Lower lobe of right lung (tissue), 2 donors: ENCODE measurements at regions not wholly inside any gene's neighbourhood (a gene's known extent, or its start where the extent isn't known, plus 50 kb on each side); places are given as distances from the start of the nearest gene placed in this dataset.
"Not testable (repeated sequence)": the region's sequence is repeated elsewhere in the genome, so short reads cannot be mapped to it uniquely, and the experiment has no call there.

Experiments used
- ATAC-seq, 2 donors: fragments of 200-7000 bp; cut with Tn5 transposase; one replicate each; pipeline ENCODE4 v1.9.1; 2020 to 2022; ENCODE audit warnings: mild to moderate bottlenecking in 2 of 2, moderate library complexity in 2 of 2
- DNase-seq: peaks from one replicate; pipeline ENCODE4 v3.0.0-alpha.2; 2020
- H3K27ac ChIP-seq: fragments of 200-600 bp; one replicate; pipeline ENCODE4 v1.8.0; 2022
- H3K27me3 ChIP-seq: fragments of 200-600 bp; one replicate; pipeline ENCODE4 v1.8.0; 2022; ENCODE audit warnings: low read depth
- H3K36me3 ChIP-seq: fragments of 200-600 bp; one replicate; pipeline ENCODE4 v1.8.0; 2022; ENCODE audit warnings: mild to moderate bottlenecking
- H3K4me1 ChIP-seq: fragments of 200-600 bp; one replicate; pipeline ENCODE4 v1.8.0; 2022
- H3K4me3 ChIP-seq: fragments of 200-600 bp; one replicate; pipeline ENCODE4 v1.8.0; 2022; ENCODE audit warnings: mild to moderate bottlenecking
- H3K9me3 ChIP-seq: fragments of 200-600 bp; one replicate; pipeline ENCODE4 v1.8.0; 2022
- CTCF ChIP-seq: fragments of 200-600 bp; IDR thresholded peaks from one replicate; pipeline ENCODE4 v1.8.0; 2022; ENCODE audit warnings: antibody characterized with exemption, mild to moderate bottlenecking
- intact Hi-C: fragments of 100-400 bp; cut with DNase I; formaldehyde crosslinking; loops from one replicate; pipeline ENCODE4 v1.11.0; 2022
- donor health status: DM: no; HTN: yes; CAD: no; lungs with severe emphysema.

GRCh38 chr7:119037941-119038340, 813.4 kb downstream of the ANKRD7 start:
- TF ChIP-seq CTCF, result no peak
- DNase-seq (no peak), ATAC-seq (peak in 1 of 2 donors; percentile 24)
- no peaks in the 10 kb centered on the region for H3K4me1 ChIP-seq
- no peaks in the 10 kb centered on the region for H3K36me3 ChIP-seq
- H3K4me3 ChIP-seq, result no peak overlapping the region
- no peak overlapping the region for H3K27ac ChIP-seq
- no peaks in the 10 kb centered on the region for H3K9me3 ChIP-seq
- no peaks in the 10 kb centered on the region for H3K27me3 ChIP-seq
- intact Hi-C loops, result no loop called here

GRCh38 chr7:119046068-119046467, 821.6 kb downstream of the ANKRD7 start:
- H3K4me1 ChIP-seq, result no peaks in the 10 kb centered on the region
- H3K4me3 ChIP-seq, result no peak overlapping the region
- no peaks in the 10 kb centered on the region for H3K27me3 ChIP-seq
- no peaks in the 10 kb centered on the region for H3K36me3 ChIP-seq
- ATAC-seq (no peak), DNase-seq (no peak)
- no peaks in the 10 kb centered on the region for H3K9me3 ChIP-seq
- intact Hi-C loops, result no loop called here
- no peak for TF ChIP-seq CTCF
- no peak overlapping the region for H3K27ac ChIP-seq

- no peak overlapping the region for H3K27ac ChIP-seq
- no peaks in the 10 kb centered on the region for H3K27me3 ChIP-seq
- ATAC-seq (no peak), DNase-seq (no peak)
- no peaks in the 10 kb centered on the region for H3K9me3 ChIP-seq
- H3K4me3 ChIP-seq, result no peak overlapping the region
- H3K4me1 ChIP-seq, result no peaks in the 10 kb centered on the region
- TF ChIP-seq CTCF, result no peak
- H3K36me3 ChIP-seq, result no peaks in the 10 kb centered on the region
- intact Hi-C loops, result no loop called here
Observed at GRCh38 chr7:119065966-119066365, 841.5 kb downstream of the ANKRD7 start.

- Histone ChIP-seq H3K9me3 (no peaks in the 10 kb centered on the region), H3K4me1 (no peaks in the 10 kb centered on the region), H3K27ac (no peak overlapping the region), H3K4me3 (no peak overlapping the region), H3K27me3 (no peaks in the 10 kb centered on the region), H3K36me3 (no peaks in the 10 kb centered on the region)
- intact Hi-C loops, result no loop called here
- DNase-seq (no peak), ATAC-seq (no peak)
- TF ChIP-seq CTCF, result no peak
Observed at GRCh38 chr7:119086026-119086425, 861.5 kb downstream of the ANKRD7 start.

GRCh38 chr7:119090851-119091250, 866.3 kb downstream of the ANKRD7 start:
- Histone ChIP-seq H3K4me1 (no peaks in the 10 kb centered on the region), H3K36me3 (no peaks in the 10 kb centered on the region), H3K9me3 (no peaks in the 10 kb centered on the region), H3K27ac (no peak overlapping the region), H3K4me3 (no peak overlapping the region), H3K27me3 (no peaks in the 10 kb centered on the region)
- DNase-seq (no peak), ATAC-seq (no peak)
- TF ChIP-seq CTCF, result no peak
- intact Hi-C loops, result no loop called here

- Histone ChIP-seq H3K4me3 (no peak overlapping the region), H3K27me3 (no peaks in the 10 kb centered on the region), H3K4me1 (no peaks in the 10 kb centered on the region), H3K36me3 (no peaks in the 10 kb centered on the region), H3K27ac (no peak overlapping the region), H3K9me3 (no peaks in the 10 kb centered on the region)
- no peak for DNase-seq
- intact Hi-C loops, result no loop called here
- TF ChIP-seq CTCF, result no peak
- no peak for ATAC-seq
Observed at GRCh38 chr7:119096683-119097082, 872.2 kb downstream of the ANKRD7 start.

- H3K27ac ChIP-seq, DNase-seq, ATAC-seq, H3K36me3 ChIP-seq, intact Hi-C loops, H3K4me3 ChIP-seq, H3K4me1 ChIP-seq, H3K27me3 ChIP-seq, H3K9me3 ChIP-seq: not testable (repeated sequence)
Observed at GRCh38 chr7:119100611-119101258, 876.2 kb downstream of the ANKRD7 start.
